HepG2 (cell line): ENCODE measurements at regions not wholly inside any gene's neighbourhood (a gene's known extent, or its start where the extent isn't known, plus 50 kb on each side); places are given as distances from the start of the nearest gene placed in this dataset.

Experiments
- ATAC-seq: fragments of 200-7000 bp; cut with Tn5 transposase; 3 replicates; pipeline ENCODE4 v1.9.1; 2020; ENCODE audit warnings: mild to moderate bottlenecking, moderate library complexity
- BruUV-seq: library from RNA; stranded (reverse); fragments of 400-500 nt; replicated peaks from 2 replicates; lab custom pipeline; 2021; lab: Mats Ljungman, UMichigan
- CTCF ChIA-PET: fragments of 300-600 bp; formaldehyde crosslinking; extraction: SDS; loops from one replicate; lab custom pipeline; 2021; ENCODE audit warnings: low total read pairs, inconsistent platforms, low intra/inter-chr PET ratio; lab: Yijun Ruan, JAX
- POLR2A ChIA-PET: fragments of 350-600 bp; sonication (Branson Sonifier 250); formaldehyde crosslinking; loops from one replicate; lab custom pipeline; 2020; ENCODE audit warnings: antibody characterized with exemption, inconsistent platforms; lab: Yijun Ruan, JAX
- DNase-seq: peaks from one replicate; pipeline ENCODE4 v3.0.0-alpha.2; 2015; ENCODE audit warnings: low spot score
- FAIRE-seq: peaks from 3 replicates; lab custom pipeline; 2011; peaks lifted over from hg19 to GRCh38; lab: Jason Lieb, UNC
- H2AFZ ChIP-seq: one replicate; pipeline ENCODE4 v1.6.1; 2011; ENCODE audit warnings: low read length, inconsistent platforms
- H3K27ac ChIP-seq: fragments of 300-600 bp; 3 replicates; pipeline ENCODE4 v1.8.0; 2011; ENCODE audit warnings: mixed run types, mild to moderate bottlenecking, mixed read lengths, low read length, inconsistent platforms; ENCODE audit not compliant: insufficient read depth; ENCODE audit errors: extremely low read length
- H3K27me3 ChIP-seq, 2 experiments: fragments of 200-600 bp in 1 of 2; 2 replicates in 1 of 2; 3 replicates in 1 of 2; pipeline versions ENCODE4 v1.6.0 to v1.8.0; 2011; ENCODE audit warnings: low read length in 2 of 2, mild to moderate bottlenecking in 2 of 2, moderate library complexity in 2 of 2, inconsistent platforms in 1 of 2; ENCODE audit not compliant: insufficient read depth in 2 of 2, control insufficient read depth in 1 of 2
- H3K36me3 ChIP-seq, 2 experiments: fragments of 200-600 bp in 1 of 2; replicated peaks in 1 of 2; 2 replicates in 1 of 2; 3 replicates in 1 of 2; pipeline versions ENCODE4 v1.5.1 to v1.8.0; 2011; ENCODE audit warnings: low read length in 2 of 2, inconsistent platforms in 1 of 2; ENCODE audit not compliant: insufficient read depth in 2 of 2, control insufficient read depth in 1 of 2
- H3K4me1 ChIP-seq: 2 replicates; pipeline ENCODE4 v1.5.1; 2012; ENCODE audit warnings: low read length, inconsistent platforms; ENCODE audit not compliant: insufficient read depth
- H3K4me2 ChIP-seq: 2 replicates; pipeline ENCODE4 v1.6.0; 2011; ENCODE audit warnings: low read depth, low read length, inconsistent platforms
- H3K4me3 ChIP-seq, 3 experiments: fragments of 200-600 bp in 1 of 3; sonication (generic), shearing (Covaris generic) in 1 of 3; replicated peaks in 1 of 3; 2 replicates each; pipeline ENCODE4 v1.5.1; 2011 to 2016; ENCODE audit warnings: low read length in 3 of 3, inconsistent platforms in 2 of 3, low read depth in 2 of 3, mild to moderate bottlenecking in 2 of 3, control low read depth in 1 of 3, mixed read lengths in 1 of 3; ENCODE audit not compliant: insufficient read depth in 1 of 3
- H3K79me2 ChIP-seq: one replicate; pipeline ENCODE4 v1.6.1; 2011; ENCODE audit warnings: low read length, inconsistent platforms; ENCODE audit not compliant: insufficient read depth
- H3K9ac ChIP-seq: 2 replicates; pipeline ENCODE4 v1.6.0; 2011; ENCODE audit warnings: mild to moderate bottlenecking, low read depth, low read length, inconsistent platforms; ENCODE audit not compliant: insufficient read depth
- H3K9me3 ChIP-seq: 2 replicates; pipeline ENCODE4 v1.5.1; 2012; ENCODE audit warnings: mild to moderate bottlenecking, low read length
- H4K20me1 ChIP-seq: 2 replicates; pipeline ENCODE4 v1.6.0; 2011; ENCODE audit warnings: inconsistent platforms, mild to moderate bottlenecking, low read length, moderate library complexity; ENCODE audit not compliant: insufficient read depth
- GATA4 ChIP-seq: sonication (generic); IDR thresholded peaks from 2 replicates; pipeline ENCODE4 v1.6.1; 2016; ENCODE audit warnings: antibody characterized with exemption, low read depth, borderline replicate concordance
- GMEB2 ChIP-seq: IDR thresholded peaks from 2 replicates; pipeline ENCODE4 v1.6.1; 2016; ENCODE audit warnings: missing biosample characterization, missing genetic modification reagents, low read depth
- HOXA7 ChIP-seq: sonication (generic); formaldehyde crosslinking; IDR thresholded peaks from 2 replicates; pipeline ENCODE4 v1.8.1; 2022; ENCODE audit warnings: mild to moderate bottlenecking, missing genetic modification reagents, moderate library complexity
- TEF ChIP-seq: sonication (generic); formaldehyde crosslinking; IDR thresholded peaks from 2 replicates; pipeline ENCODE4 v1.5.0; 2020; ENCODE audit warnings: missing genetic modification reagents
- ZBTB34 ChIP-seq: sonication (generic); formaldehyde crosslinking; IDR thresholded peaks from 2 replicates; pipeline ENCODE4 v1.8.0; 2022; ENCODE audit warnings: mild to moderate bottlenecking, missing genetic modification reagents
- ZNF775 ChIP-seq: sonication (generic); formaldehyde crosslinking; IDR thresholded peaks from 2 replicates; pipeline ENCODE4 v1.4.0; 2020; ENCODE audit warnings: missing genetic modification reagents, mild to moderate bottlenecking, moderate library complexity, borderline replicate concordance
- WGBS: methylation state at CpG from one replicate; pipeline ENCODE4 v1.1.6; 2017; ENCODE audit warnings: low lambda C conversion rate; 5-methylcytosine and 5-hydroxymethylcytosine counted together
- in situ Hi-C: cut with HindIII; loops from 2 replicates; pipeline ENCODE4 v1.10.0; 2017; ENCODE audit warnings: low pct_unique_long_range_greater_than_20kb; ENCODE audit not compliant: extremely low pct_ligation_motif_present
- intact Hi-C: fragments of 100-400 bp; cut with micrococcal nuclease; formaldehyde crosslinking; loops from one replicate; pipeline ENCODE4 v1.10.0; 2022; ENCODE audit not compliant: unreplicated experiment

- H4K20me1 ChIP-seq, result no peaks in the 10 kb centered on the region
- H3K9me3 ChIP-seq, result no peaks in the 10 kb centered on the region
- intact Hi-C loops (no loop called here), in situ Hi-C loops (no loop called here)
- POLR2A ChIA-PET, result no interaction called here
- H3K4me3 ChIP-seq, result no peak overlapping the region
- no TSS peak for BruUV-seq
- 0 out of 5 replicates have a peak, but pooled peaks cover 0 to 3% of the 10 kb centered on the region in 2 experiments for H3K27me3 ChIP-seq
- no peak for TF ChIP-seq GATA4
- TF ChIP-seq ZBTB34, result no peak
- no peak for TF ChIP-seq GMEB2 (CRISPR knock-in tag)
- no peak for TF ChIP-seq ZNF775 (CRISPR knock-in tag)
- TF ChIP-seq TEF (CRISPR knock-in tag), result no peak
- TF ChIP-seq HOXA7 (CRISPR knock-in tag), result no peak
- no peak overlapping the region for H3K4me2 ChIP-seq
- 32% methylated on average over 2 of the region's 2 CpGs for WGBS
- DNase-seq (no peak), ATAC-seq (no peak), FAIRE-seq (no peak)
- no peak overlapping the region for H3K9ac ChIP-seq
- H3K79me2 ChIP-seq, result no peaks in the 10 kb centered on the region
- no peaks in the 10 kb centered on the region for H3K36me3 ChIP-seq
- no peak overlapping the region for H2AFZ ChIP-seq
- CTCF ChIA-PET, result no interaction called here
- no peaks in the 10 kb centered on the region for H3K4me1 ChIP-seq
- no peak overlapping the region for H3K27ac ChIP-seq
These were observed 108.6 kb downstream of the QPCT start for GRCh38 chr2:37453027-37453426.
